ENCODE measurements at regions not wholly inside any gene's neighbourhood (a gene's known extent, or its start where the extent isn't known, plus 50 kb on each side); places are given as distances from the start of the nearest gene placed in this dataset.

DNA sequence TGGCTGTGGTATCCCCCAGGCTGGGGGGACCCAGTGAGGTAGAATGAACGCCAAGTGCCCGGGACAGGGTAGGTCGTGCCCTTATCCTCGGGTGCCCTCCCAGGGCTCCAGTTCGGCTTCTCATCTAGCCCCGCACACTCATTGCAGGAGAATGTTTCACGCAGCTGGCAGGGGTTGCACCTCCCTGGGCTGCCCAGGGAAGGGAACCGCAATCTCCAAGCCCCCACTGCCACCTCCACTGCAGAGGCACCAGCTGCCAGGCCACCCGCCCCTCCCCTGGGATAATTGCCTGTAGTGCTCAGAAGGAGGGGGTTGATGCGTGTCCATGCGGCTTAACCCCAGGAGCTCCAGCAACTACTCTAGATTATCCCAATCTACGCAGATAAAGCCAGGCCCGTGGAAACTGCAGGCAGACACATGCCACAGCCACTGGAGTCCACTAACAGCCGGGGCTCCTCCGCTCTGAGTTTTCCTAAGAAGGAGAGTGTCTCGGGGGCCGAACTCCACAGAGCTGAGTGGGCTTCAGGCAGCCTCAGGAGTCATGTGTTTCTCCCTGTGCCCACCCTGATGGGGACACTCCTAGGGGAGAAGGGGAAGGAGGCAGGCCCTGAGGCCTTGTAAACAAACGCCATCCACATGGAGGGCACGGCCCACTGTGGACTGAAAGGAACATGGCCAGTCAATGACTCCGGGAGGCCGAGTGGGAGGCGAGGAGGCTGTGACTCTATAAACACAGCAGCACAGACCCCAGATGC, 137.2 kb upstream of the IQSEC1 start:
- ATAC-seq (ENCODE audit: low read depth) (no peak), DNase-seq (no peak)
- H4K91ac ChIP-seq (ENCODE audit: insufficient read depth, low read depth, low read length): no peak overlapping the region
- H3K4me1 ChIP-seq (ENCODE audit: control insufficient read depth, insufficient read depth, low read length): no peaks in the 10 kb centered on the region
- no TSS peak for BruUV-seq (replicated peaks)
- H3K4me3 ChIP-seq (ENCODE audit: insufficient read depth, low read depth, low read length): no peak overlapping the region
- TF ChIP-seq CHD1 (IDR thresholded peaks at IDR 0.05; ENCODE audit: low read depth, low read length) (no peak), NFE2L2 (IDR thresholded peaks at IDR 0.05; ENCODE audit: low read depth, low read length) (no peak), SMC3 (IDR thresholded peaks at IDR 0.05; ENCODE audit: low read depth, low read length) (no peak), MXI1 (IDR thresholded peaks at IDR 0.05; ENCODE audit: borderline replicate concordance, low read depth, low read length) (no peak), MAZ (IDR thresholded peaks at IDR 0.05; ENCODE audit: borderline replicate concordance, low read depth, low read length) (no peak), RFX5 (IDR thresholded peaks at IDR 0.05; ENCODE audit: low read depth, low read length) (no peak), CEBPB (IDR thresholded peaks at IDR 0.05; ENCODE audit: low read depth, low read length) (no peak), BHLHE40 (IDR thresholded peaks at IDR 0.05; ENCODE audit: low read depth, low read length) (no peak), RAD21 (IDR thresholded peaks at IDR 0.05; ENCODE audit: low read length) (no peak), POLR2A (IDR thresholded peaks at IDR 0.05; ENCODE audit: low read depth, low read length) (no peak), MAFK (IDR thresholded peaks at IDR 0.05; ENCODE audit: low read depth, low read length) (no peak), RCOR1 (IDR thresholded peaks at IDR 0.05; ENCODE audit: insufficient replicate concordance, low read length) (no peak), FOS (IDR thresholded peaks at IDR 0.05; ENCODE audit: low read depth, low read length) (no peak)
- TF ChIP-seq, protein P1, sequence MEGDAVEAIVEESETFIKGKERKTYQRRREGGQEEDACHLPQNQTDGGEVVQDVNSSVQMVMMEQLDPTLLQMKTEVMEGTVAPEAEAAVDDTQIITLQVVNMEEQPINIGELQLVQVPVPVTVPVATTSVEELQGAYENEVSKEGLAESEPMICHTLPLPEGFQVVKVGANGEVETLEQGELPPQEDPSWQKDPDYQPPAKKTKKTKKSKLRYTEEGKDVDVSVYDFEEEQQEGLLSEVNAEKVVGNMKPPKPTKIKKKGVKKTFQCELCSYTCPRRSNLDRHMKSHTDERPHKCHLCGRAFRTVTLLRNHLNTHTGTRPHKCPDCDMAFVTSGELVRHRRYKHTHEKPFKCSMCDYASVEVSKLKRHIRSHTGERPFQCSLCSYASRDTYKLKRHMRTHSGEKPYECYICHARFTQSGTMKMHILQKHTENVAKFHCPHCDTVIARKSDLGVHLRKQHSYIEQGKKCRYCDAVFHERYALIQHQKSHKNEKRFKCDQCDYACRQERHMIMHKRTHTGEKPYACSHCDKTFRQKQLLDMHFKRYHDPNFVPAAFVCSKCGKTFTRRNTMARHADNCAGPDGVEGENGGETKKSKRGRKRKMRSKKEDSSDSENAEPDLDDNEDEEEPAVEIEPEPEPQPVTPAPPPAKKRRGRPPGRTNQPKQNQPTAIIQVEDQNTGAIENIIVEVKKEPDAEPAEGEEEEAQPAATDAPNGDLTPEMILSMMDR (conservative IDR thresholded peaks at IDR 0.05; ENCODE audit: low read depth, low read length): no peak
- TF ChIP-seq, protein P2, sequence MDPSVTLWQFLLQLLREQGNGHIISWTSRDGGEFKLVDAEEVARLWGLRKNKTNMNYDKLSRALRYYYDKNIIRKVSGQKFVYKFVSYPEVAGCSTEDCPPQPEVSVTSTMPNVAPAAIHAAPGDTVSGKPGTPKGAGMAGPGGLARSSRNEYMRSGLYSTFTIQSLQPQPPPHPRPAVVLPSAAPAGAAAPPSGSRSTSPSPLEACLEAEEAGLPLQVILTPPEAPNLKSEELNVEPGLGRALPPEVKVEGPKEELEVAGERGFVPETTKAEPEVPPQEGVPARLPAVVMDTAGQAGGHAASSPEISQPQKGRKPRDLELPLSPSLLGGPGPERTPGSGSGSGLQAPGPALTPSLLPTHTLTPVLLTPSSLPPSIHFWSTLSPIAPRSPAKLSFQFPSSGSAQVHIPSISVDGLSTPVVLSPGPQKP (IDR thresholded peaks at IDR 0.05; ENCODE audit: borderline replicate concordance, low read depth, low read length): no peak
- TF ChIP-seq, protein P3, sequence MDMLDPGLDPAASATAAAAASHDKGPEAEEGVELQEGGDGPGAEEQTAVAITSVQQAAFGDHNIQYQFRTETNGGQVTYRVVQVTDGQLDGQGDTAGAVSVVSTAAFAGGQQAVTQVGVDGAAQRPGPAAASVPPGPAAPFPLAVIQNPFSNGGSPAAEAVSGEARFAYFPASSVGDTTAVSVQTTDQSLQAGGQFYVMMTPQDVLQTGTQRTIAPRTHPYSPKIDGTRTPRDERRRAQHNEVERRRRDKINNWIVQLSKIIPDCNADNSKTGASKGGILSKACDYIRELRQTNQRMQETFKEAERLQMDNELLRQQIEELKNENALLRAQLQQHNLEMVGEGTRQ (IDR thresholded peaks at IDR 0.05; ENCODE audit: low read depth, low read length): no peak
- no peak overlapping the region for H4K5ac ChIP-seq (ENCODE audit: low read depth, low read length)
- H3K18ac ChIP-seq (ENCODE audit: low read depth, low read length): no peak overlapping the region
- H3K79me1 ChIP-seq (ENCODE audit: low read depth in 1 of 2, low read length in 2 of 2): no peaks in the 10 kb centered on the region
- no peaks in the 10 kb centered on the region for H3K36me3 ChIP-seq (ENCODE audit: control insufficient read depth, insufficient read depth, low read length)
- H2BK5ac ChIP-seq (ENCODE audit: low read depth, low read length, poor library complexity, severe bottlenecking): no peak overlapping the region
- dilution Hi-C loops (cut with HindIII; ENCODE audit: low sequenced_read_pairs, unreplicated experiment): no loop called here
- no peak overlapping the region for H3K4ac ChIP-seq (ENCODE audit: low read depth, low read length)
- ChIA-PET CTCF (no interaction called here), POLR2A (ENCODE audit: unreplicated experiment) (no interaction called here)
- H2BK20ac ChIP-seq (ENCODE audit: low read depth, low read length): no peak overlapping the region
- no peak overlapping the region for H3K14ac ChIP-seq (replicated peaks; ENCODE audit: low read depth, low read length)
- H4K8ac ChIP-seq (ENCODE audit: low read depth in 2 of 2, low read length in 2 of 2): no peak overlapping the region
- no peak overlapping the region for H2AK5ac ChIP-seq (ENCODE audit: low read depth, low read length)
- 69% methylated on average over 3 of the region's 22 CpGs; no CpG with 5 or more reads in 1 of the 2 experiments for WGBS, 2 experiments (ENCODE audit: extremely low coverage in 2 of 2, insufficient read length in 1 of 2)
- peaks cover 5% of the 10 kb centered on the region; the same call in 1 of the 2 replicates for H3K27me3 ChIP-seq (ENCODE audit: control insufficient read depth, insufficient read depth, low read length)
- H3K56ac ChIP-seq (ENCODE audit: extremely low read depth, insufficient read depth, low read length): no peak overlapping the region
- H4K20me1 ChIP-seq (ENCODE audit: insufficient read depth, low read length): no peaks in the 10 kb centered on the region
- no peaks in the 10 kb centered on the region for H3K9me3 ChIP-seq (ENCODE audit: control insufficient read depth, insufficient read depth, low read length)
- H3K23ac ChIP-seq (ENCODE audit: low read depth, low read length): no peak overlapping the region
- intact Hi-C loops (cut with micrococcal nuclease): no loop called here
- no peak overlapping the region for H2AFZ ChIP-seq (replicated peaks; ENCODE audit: low read length, poor library complexity)
- no peak overlapping the region for H2BK120ac ChIP-seq (ENCODE audit: low read depth, low read length)
- H3K9ac ChIP-seq (ENCODE audit: low read depth, low read length): no peak overlapping the region
- H3K27ac ChIP-seq (ENCODE audit: insufficient read depth, low read length): no peak overlapping the region
- H2AK9ac ChIP-seq (replicated peaks; ENCODE audit: low read depth, low read length, poor library complexity): no peak overlapping the region
- no peaks in the 10 kb centered on the region for H3K9me1 ChIP-seq (ENCODE audit: insufficient read depth, low read length)
- in situ Hi-C loops (cut with MboI; ENCODE audit: low sequenced_read_pairs): no loop called here
- no peak overlapping the region for H3K4me2 ChIP-seq (ENCODE audit: low read depth, low read length)
- H2BK15ac ChIP-seq (ENCODE audit: low read depth, low read length): no peak overlapping the region
